NCI-H146 treated with DMSO at 0.1 percent for 48 hours (cell line): ENCODE measurements at regions not wholly inside any gene's neighbourhood (a gene's known extent, or its start where the extent isn't known, plus 50 kb on each side); places are given as distances from the start of the nearest gene placed in this dataset.

Experiments used
- DNase-seq: peaks from one replicate; lab custom pipeline; 2025; ENCODE audit not compliant: unreplicated experiment; lab: John Stamatoyannopoulos, UW

GRCh38 chr6:132101535-132101934, 150.4 kb upstream of the CCN2 start:
- DNase-seq: no peak

GRCh38 chr6:132100388-132100990, 149.3 kb upstream of the CCN2 start:
- no peak for DNase-seq

GRCh38 chr6:132096996-132097395, 145.8 kb upstream of the CCN2 start:
- no peak for DNase-seq

GRCh38 chr6:132096245-132096644, 145.1 kb upstream of the CCN2 start:
- DNase-seq: no peak

GRCh38 chr6:132089173-132089572, 138.0 kb upstream of the CCN2 start:
- DNase-seq: no peak

GRCh38 chr6:132088150-132088549, 137.0 kb upstream of the CCN2 start:
- no peak for DNase-seq

- DNase-seq: peak; percentile 16
These were observed 136.2 kb upstream of the CCN2 start for GRCh38 chr6:132087391-132087790.

GRCh38 chr6:132085731-132086130, 134.6 kb upstream of the CCN2 start:
- DNase-seq: no peak

GRCh38 chr6:132084811-132085509, 133.8 kb upstream of the CCN2 start:
- DNase-seq: no peak

GRCh38 chr6:132082421-132082820, 131.2 kb upstream of the CCN2 start:
- DNase-seq: no peak

GRCh38 chr6:132081338-132081737, 130.2 kb upstream of the CCN2 start:
- DNase-seq: no peak

GRCh38 chr6:132079286-132079685, 128.1 kb upstream of the CCN2 start:
- DNase-seq: no peak

- DNase-seq: no peak
These were observed 125.3 kb upstream of the CCN2 start for GRCh38 chr6:132076452-132076851.

GRCh38 chr6:132072831-132073230, 121.7 kb upstream of the CCN2 start:
- no peak for DNase-seq

GRCh38 chr6:132072271-132072670, 121.1 kb upstream of the CCN2 start:
- no peak for DNase-seq

- no peak for DNase-seq
These were observed 119.2 kb upstream of the CCN2 start for GRCh38 chr6:132070356-132070755.

- no peak for DNase-seq
These were observed 117.6 kb upstream of the CCN2 start for GRCh38 chr6:132068766-132069165.

- no peak for DNase-seq
These were observed 116.1 kb upstream of the CCN2 start for GRCh38 chr6:132067286-132067685.

GRCh38 chr6:132065556-132065955, 114.4 kb upstream of the CCN2 start:
- no peak for DNase-seq

GRCh38 chr6:132063738-132064137, 112.6 kb upstream of the CCN2 start:
- no peak for DNase-seq

GRCh38 chr6:132063204-132063603, 112.0 kb upstream of the CCN2 start:
- no peak for DNase-seq

GRCh38 chr6:132062626-132063025, 111.5 kb upstream of the CCN2 start:
- DNase-seq: peak; percentile 21

GRCh38 chr6:132061381-132061780, 110.2 kb upstream of the CCN2 start:
- no peak for DNase-seq
